A549 (cell line): ENCODE measurements at regions not wholly inside any gene's neighbourhood (a gene's known extent, or its start where the extent isn't known, plus 50 kb on each side); places are given as distances from the start of the nearest gene placed in this dataset.

Experiments used
- CBX2 ChIP-seq: fragments of 200-600 bp; sonication (generic); IDR thresholded peaks from 2 replicates; pipeline ENCODE4 v1.6.1; 2016; ENCODE audit warnings: low read depth, mild to moderate bottlenecking, borderline replicate concordance
- CBX8 ChIP-seq: fragments of 200-600 bp; sonication (generic); IDR thresholded peaks from 2 replicates; pipeline ENCODE4 v1.6.1; 2016
- EP300 ChIP-seq, 2 experiments: fragments of >200 bp; sonication (Bioruptor Twin); formaldehyde crosslinking; IDR thresholded peaks; 2 replicates in 1 of 2; 3 replicates in 1 of 2; pipeline ENCODE4 v1.6.1; 2016 to 2017
- FOSL2 ChIP-seq, 2 experiments: fragments of 450-650 bp in 1 of 2; fragments of >200 bp in 1 of 2; sonication (Bioruptor Twin) in 1 of 2; formaldehyde crosslinking; IDR thresholded peaks; 2 replicates each; pipeline versions ENCODE4 v1.5.0 to v1.6.1; 2016 to 2020; ENCODE audit warnings: mild to moderate bottlenecking in 1 of 2, moderate library complexity in 1 of 2
- JUN ChIP-seq, 2 experiments: fragments of >200 bp; sonication (Bioruptor Twin); formaldehyde crosslinking; IDR thresholded peaks; 2 replicates in 1 of 2; 3 replicates in 1 of 2; pipeline ENCODE4 v1.6.1; 2016 to 2017
- NFE2L2 ChIP-seq: fragments of 150-350 bp; conservative IDR thresholded peaks from 2 replicates; pipeline ENCODE4 v1.6.1; 2014; ENCODE audit warnings: low read length
- NR3C1 ChIP-seq: fragments of >200 bp; sonication (Bioruptor Twin); formaldehyde crosslinking; IDR thresholded peaks from 3 replicates; pipeline ENCODE4 v1.6.1; 2017
- POLR2A ChIP-seq: IDR thresholded peaks from 2 replicates; pipeline ENCODE4 v1.6.1; 2012; ENCODE audit warnings: mild to moderate bottlenecking, low read length
- RAD21 ChIP-seq, 2 experiments: fragments of >200 bp in 1 of 2; sonication (Bioruptor Twin) in 1 of 2; formaldehyde crosslinking in 1 of 2; IDR thresholded peaks in 1 of 2; conservative IDR thresholded peaks in 1 of 2; 2 replicates in 1 of 2; 3 replicates in 1 of 2; pipeline ENCODE4 v1.6.1; 2012 to 2018; ENCODE audit warnings: inconsistent platforms in 1 of 2
- RFX5 ChIP-seq: fragments of 450-650 bp; IDR thresholded peaks from 2 replicates; pipeline ENCODE4 v1.7.1; 2014; ENCODE audit warnings: antibody characterized with exemption, mild to moderate bottlenecking, moderate library complexity
- TF ChIP-seq, protein P1 (sequence below): fragments of >200 bp; sonication (Bioruptor Twin); formaldehyde crosslinking; IDR thresholded peaks from 3 replicates; pipeline ENCODE4 v1.5.1; 2016

- TF ChIP-seq CBX2 (no peak), RAD21 (conservative IDR thresholded peaks at IDR 0.05 in 1 of 2, IDR thresholded peaks at IDR 0.05 in 1 of 2) (no peak), POLR2A (no peak), EP300 (IDR thresholded peaks at IDR 0.05) (no peak), FOSL2 (IDR thresholded peaks at IDR 0.05) (no peak), FOSL2 (CRISPR knock-in tag; IDR thresholded peaks at IDR 0.05) (no peak), RFX5 (no peak), CBX8 (no peak), JUN (IDR thresholded peaks at IDR 0.05) (no peak), NFE2L2 (no peak), NR3C1 (no peak)
- TF ChIP-seq, protein P1, sequence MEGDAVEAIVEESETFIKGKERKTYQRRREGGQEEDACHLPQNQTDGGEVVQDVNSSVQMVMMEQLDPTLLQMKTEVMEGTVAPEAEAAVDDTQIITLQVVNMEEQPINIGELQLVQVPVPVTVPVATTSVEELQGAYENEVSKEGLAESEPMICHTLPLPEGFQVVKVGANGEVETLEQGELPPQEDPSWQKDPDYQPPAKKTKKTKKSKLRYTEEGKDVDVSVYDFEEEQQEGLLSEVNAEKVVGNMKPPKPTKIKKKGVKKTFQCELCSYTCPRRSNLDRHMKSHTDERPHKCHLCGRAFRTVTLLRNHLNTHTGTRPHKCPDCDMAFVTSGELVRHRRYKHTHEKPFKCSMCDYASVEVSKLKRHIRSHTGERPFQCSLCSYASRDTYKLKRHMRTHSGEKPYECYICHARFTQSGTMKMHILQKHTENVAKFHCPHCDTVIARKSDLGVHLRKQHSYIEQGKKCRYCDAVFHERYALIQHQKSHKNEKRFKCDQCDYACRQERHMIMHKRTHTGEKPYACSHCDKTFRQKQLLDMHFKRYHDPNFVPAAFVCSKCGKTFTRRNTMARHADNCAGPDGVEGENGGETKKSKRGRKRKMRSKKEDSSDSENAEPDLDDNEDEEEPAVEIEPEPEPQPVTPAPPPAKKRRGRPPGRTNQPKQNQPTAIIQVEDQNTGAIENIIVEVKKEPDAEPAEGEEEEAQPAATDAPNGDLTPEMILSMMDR: no peak
These were observed 269.2 kb upstream of the SALL1 start for GRCh38 chr16:51420247-51420646.
